ENCODE measurements at regions not wholly inside any gene's neighbourhood (a gene's known extent, or its start where the extent isn't known, plus 50 kb on each side); places are given as distances from the start of the nearest gene placed in this dataset.
"Not testable (repeated sequence)": the region's sequence is repeated elsewhere in the genome, so short reads cannot be mapped to it uniquely, and the experiment has no call there.

GRCh38 chr20:50450493-50450826 is 59.7 kb upstream of the PTPN1 start:
- Histone ChIP-seq H3K27me3 (ENCODE audit: insufficient read depth, low read depth, severe bottlenecking) (no peaks in the 10 kb centered on the region), H3K9me3 (ENCODE audit: severe bottlenecking) (no peaks in the 10 kb centered on the region), H3K4me3 (ENCODE audit: low read depth, low read length) (no peak overlapping the region), H3K27ac (no peak overlapping the region), H3K36me3 (no peaks in the 10 kb centered on the region)
- no peak for DNase-seq
- TF ChIP-seq CTCF (IDR thresholded peaks at IDR 0.05; ENCODE audit: low read depth, low read length): no peak

- no peak for DNase-seq
- H3K9me3 ChIP-seq (ENCODE audit: severe bottlenecking): no peaks in the 10 kb centered on the region
- H3K4me3 ChIP-seq (ENCODE audit: low read depth, low read length): no peak overlapping the region
- no peaks in the 10 kb centered on the region for H3K36me3 ChIP-seq
- TF ChIP-seq CTCF (IDR thresholded peaks at IDR 0.05; ENCODE audit: low read depth, low read length): no peak
- H3K27me3 ChIP-seq (ENCODE audit: insufficient read depth, low read depth, severe bottlenecking): no peaks in the 10 kb centered on the region
- no peak overlapping the region for H3K27ac ChIP-seq
Observed at GRCh38 chr20:50450881-50451752, 59.1 kb upstream of the PTPN1 start.

GRCh38 chr20:50451792-50452425 is 58.3 kb upstream of the PTPN1 start:
- not testable (repeated sequence) for H3K9me3 ChIP-seq (ENCODE audit: severe bottlenecking); H3K27me3 ChIP-seq (ENCODE audit: insufficient read depth, low read depth, severe bottlenecking); H3K36me3 ChIP-seq; DNase-seq; H3K4me3 ChIP-seq (ENCODE audit: low read depth, low read length); H3K27ac ChIP-seq

GRCh38 chr20:50453533-50454244 is 56.5 kb upstream of the PTPN1 start:
- no peak for DNase-seq
- Histone ChIP-seq H3K9me3 (ENCODE audit: severe bottlenecking) (no peaks in the 10 kb centered on the region), H3K36me3 (no peaks in the 10 kb centered on the region), H3K27me3 (ENCODE audit: insufficient read depth, low read depth, severe bottlenecking) (no peaks in the 10 kb centered on the region), H3K27ac (no peak overlapping the region), H3K4me3 (ENCODE audit: low read depth, low read length) (no peak overlapping the region)
- TF ChIP-seq CTCF (IDR thresholded peaks at IDR 0.05; ENCODE audit: low read depth, low read length): no peak

GRCh38 chr20:50455245-50455644 is 54.9 kb upstream of the PTPN1 start:
- H3K36me3 ChIP-seq; DNase-seq; H3K27ac ChIP-seq; H3K9me3 ChIP-seq (ENCODE audit: severe bottlenecking); H3K4me3 ChIP-seq (ENCODE audit: low read depth, low read length); H3K27me3 ChIP-seq (ENCODE audit: insufficient read depth, low read depth, severe bottlenecking): not testable (repeated sequence)

- Histone ChIP-seq H3K9me3 (ENCODE audit: severe bottlenecking) (no peaks in the 10 kb centered on the region), H3K27me3 (ENCODE audit: insufficient read depth, low read depth, severe bottlenecking) (no peaks in the 10 kb centered on the region), H3K4me3 (ENCODE audit: low read depth, low read length) (no peak overlapping the region), H3K36me3 (no peaks in the 10 kb centered on the region), H3K27ac (no peak overlapping the region)
- no peak for TF ChIP-seq CTCF (IDR thresholded peaks at IDR 0.05; ENCODE audit: low read depth, low read length)
- DNase-seq: no peak
Observed at GRCh38 chr20:50455656-50456451, 54.3 kb upstream of the PTPN1 start.
